Fibroblast of upper back skin (primary cell): ENCODE measurements at regions not wholly inside any gene's neighbourhood (a gene's known extent, or its start where the extent isn't known, plus 50 kb on each side); places are given as distances from the start of the nearest gene placed in this dataset.

Source experiments
- DNase-seq: peaks from one replicate; pipeline ENCODE4 v3.0.0-alpha.2; 2013

GRCh38 chr11:36807871-36808270 lies 209.8 kb upstream of the RAG2 start:
- no peak for DNase-seq

DNA sequence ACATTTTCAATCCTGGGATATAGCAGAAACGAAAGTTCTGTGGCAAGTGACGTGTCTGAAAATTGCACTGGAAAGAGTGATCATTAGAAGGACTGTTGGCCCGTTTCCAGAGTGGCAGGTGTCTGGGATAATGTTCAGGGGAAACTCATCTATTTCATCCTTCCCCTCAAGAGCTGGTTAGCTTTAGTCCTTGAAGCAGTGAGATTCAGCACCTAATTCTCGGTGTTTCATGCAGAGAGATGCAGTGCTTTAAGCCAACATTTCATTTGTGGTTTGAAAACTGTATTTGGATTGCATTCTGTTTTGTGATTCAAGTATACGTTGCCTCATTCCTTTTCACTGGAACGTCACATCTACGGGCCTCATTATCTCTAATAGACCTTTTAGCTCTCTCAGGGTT lies 205.0 kb upstream of the RAG2 start:
- no peak for DNase-seq

GRCh38 chr11:36792996-36793914 lies 195.2 kb upstream of the RAG2 start:
- DNase-seq: peak; percentile 23

GRCh38 chr11:36791957-36792356 lies 193.9 kb upstream of the RAG2 start:
- no peak for DNase-seq

DNA sequence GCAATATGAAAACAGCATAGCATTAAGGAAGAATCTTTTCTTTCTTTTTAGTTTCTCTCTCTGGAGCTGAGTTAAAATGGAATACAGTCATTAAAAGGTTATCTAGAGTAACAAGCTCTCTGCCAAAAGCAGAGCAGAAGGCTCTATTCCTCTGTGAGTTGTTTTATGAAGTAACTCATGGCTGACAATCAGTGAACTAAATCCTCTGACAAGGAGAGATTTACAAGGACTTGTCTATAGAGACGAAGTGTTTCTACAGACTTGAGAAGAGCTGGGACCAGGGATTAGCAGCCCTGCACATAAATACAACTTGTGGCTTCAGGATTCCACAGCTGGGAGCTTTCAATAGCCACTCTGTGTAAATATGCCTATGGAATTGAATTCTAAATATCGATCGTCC lies 192.5 kb upstream of the RAG2 start:
- peak; percentile 1 for DNase-seq

GRCh38 chr11:36783808-36784207 lies 185.8 kb upstream of the RAG2 start:
- no peak for DNase-seq

- no peak for DNase-seq
Measured at GRCh38 chr11:36779791-36780190, 181.8 kb upstream of the RAG2 start.

DNA sequence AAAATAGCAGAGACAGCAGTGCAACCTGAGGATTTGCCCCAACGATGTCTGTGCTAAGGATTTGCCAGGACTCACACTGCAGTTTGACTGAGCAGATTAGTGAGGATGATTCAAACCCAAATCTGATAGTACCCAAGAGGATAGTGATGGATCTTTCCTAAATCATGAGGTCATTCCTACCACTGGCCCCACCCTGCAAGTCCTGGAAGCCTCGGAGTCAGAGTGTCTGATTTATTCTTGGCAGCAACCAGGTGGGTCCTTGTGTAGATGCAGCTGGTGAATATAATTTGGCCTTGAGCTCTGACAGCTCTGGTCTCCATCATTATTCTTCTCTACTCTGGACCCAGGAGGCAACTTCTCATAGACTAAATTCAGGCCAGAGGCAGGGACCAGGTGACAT lies 179.3 kb upstream of the RAG2 start:
- DNase-seq: peak; percentile 37

DNA sequence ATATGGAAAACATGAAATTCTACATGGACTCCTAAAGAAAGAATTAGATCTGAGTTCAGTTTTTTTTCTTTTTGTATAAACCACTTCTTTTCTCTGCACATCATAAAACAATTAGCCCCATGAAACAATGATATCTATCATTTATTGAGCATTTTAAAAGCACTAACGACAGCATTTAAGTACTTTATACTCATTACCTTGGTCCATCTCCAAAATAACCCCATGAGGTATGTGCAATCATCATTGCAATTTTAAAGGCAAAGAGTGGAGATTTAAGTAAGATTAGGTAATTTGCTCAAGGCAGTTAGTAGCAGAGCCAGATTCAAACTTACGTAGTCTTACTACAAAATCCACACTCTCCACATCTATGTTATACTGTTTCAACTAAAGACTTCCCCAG lies 177.7 kb upstream of the RAG2 start:
- DNase-seq: no peak

- DNase-seq: no peak
Measured at GRCh38 chr11:36775130-36775529, 177.1 kb upstream of the RAG2 start.

DNA sequence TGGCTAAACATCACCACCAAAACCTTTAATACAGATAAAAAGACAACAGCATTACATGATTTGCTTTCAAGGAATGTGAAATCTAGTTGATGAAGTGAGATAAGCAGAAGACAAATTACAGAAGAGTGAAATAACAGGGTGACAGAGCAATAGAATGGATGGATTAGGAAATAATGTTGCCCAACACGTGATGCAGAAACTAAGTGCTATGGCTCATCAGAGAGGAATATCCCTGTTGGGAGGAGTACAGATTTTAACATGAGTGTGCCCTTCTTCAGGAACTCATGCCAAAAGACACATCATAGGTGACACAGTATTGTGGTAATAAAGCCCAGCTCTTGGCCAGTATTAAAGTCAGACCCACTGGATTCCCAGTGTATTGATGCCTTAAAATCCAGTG lies 176.6 kb upstream of the RAG2 start:
- peak; percentile 70 for DNase-seq

DNA sequence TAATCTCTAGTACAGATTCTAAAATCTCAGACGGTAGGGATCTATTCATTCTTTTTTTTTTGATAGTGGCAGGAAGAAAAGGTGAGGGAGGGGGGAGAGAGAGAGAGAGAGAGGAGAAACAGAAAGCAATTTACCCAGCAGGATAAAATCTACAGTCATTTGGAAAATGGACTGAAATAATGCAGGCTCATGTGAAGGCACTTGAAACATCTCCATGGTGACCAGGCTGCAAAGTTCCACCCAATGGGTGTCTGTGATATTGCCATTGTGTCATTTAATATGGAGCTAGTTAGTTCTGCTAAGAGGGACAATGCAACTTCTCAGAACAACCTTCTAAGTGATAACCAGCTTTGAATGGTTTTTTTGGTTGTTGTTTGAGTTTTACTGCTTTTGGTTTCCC lies 165.2 kb upstream of the RAG2 start:
- no peak for DNase-seq

GRCh38 chr11:36757075-36757474 lies 159.0 kb upstream of the RAG2 start:
- DNase-seq: peak; percentile 32

- DNase-seq: no peak
Measured at GRCh38 chr11:36753960-36754359, 155.9 kb upstream of the RAG2 start.

GRCh38 chr11:36751996-36752395 lies 154.0 kb upstream of the RAG2 start:
- DNase-seq: no peak

DNA sequence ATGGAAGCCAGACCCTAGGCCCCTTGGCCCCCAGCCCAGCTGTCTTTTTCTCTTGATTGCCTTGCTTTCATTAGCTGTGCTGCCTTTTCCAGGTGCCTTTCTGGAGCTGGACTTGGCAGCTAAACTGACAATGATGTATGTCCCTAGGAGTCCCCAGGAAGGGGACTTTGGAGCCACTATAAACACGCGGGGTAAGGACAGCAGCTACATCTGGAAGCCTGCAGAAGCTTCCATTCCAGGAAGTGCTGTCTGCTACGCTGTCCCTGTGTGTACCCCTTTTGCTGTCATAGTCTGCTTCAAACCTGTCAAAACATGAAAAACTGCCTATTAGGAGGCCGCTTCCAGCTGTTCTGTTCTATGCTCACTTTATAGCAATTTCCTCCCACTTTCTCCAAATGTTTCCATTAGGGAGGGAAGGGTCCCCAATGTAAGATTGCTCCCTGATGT lies 153.3 kb upstream of the RAG2 start:
- no peak for DNase-seq

GRCh38 chr11:36750349-36750748 lies 152.3 kb upstream of the RAG2 start:
- no peak for DNase-seq

- DNase-seq: peak; percentile 6
Measured at GRCh38 chr11:36748836-36749235, 150.8 kb upstream of the RAG2 start.

- peak; percentile 89 for DNase-seq
Measured at GRCh38 chr11:36746886-36747710, 149.1 kb upstream of the RAG2 start.

GRCh38 chr11:36744375-36745168 lies 146.5 kb upstream of the RAG2 start:
- peak; percentile 55 for DNase-seq

DNA sequence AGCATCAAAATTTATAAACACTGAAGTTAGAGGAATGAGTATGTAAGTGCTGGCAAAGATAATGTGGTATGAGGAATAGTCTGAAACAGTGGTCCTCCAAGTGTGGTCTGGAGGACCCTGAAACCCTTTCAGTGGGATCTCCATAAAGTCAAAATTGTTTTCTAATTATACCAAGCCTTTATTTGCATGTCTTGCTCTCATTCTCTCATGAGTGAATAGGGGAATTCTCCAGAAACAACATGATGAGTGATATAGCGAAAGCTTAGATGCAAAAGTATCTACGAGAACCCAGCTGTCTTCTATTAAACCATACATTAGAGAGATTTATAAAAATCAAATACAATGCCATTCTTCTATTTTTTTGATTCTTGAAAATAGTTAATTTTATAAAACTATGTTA lies 145.0 kb upstream of the RAG2 start:
- no peak for DNase-seq

- DNase-seq: no peak
Measured at GRCh38 chr11:36741515-36741914, 143.5 kb upstream of the RAG2 start.

GRCh38 chr11:36738292-36738861 lies 140.3 kb upstream of the RAG2 start:
- DNase-seq: no peak
